Keratinocyte (primary cell): ENCODE measurements at regions not wholly inside any gene's neighbourhood (a gene's known extent, or its start where the extent isn't known, plus 50 kb on each side); places are given as distances from the start of the nearest gene placed in this dataset.

Experiments
- DNase-seq: peaks from one replicate; pipeline ENCODE4 v3.0.0-alpha.2; 2011; ENCODE audit warnings: low read depth, missing footprints, low spot score
- FAIRE-seq: peaks from 2 replicates; lab custom pipeline; 2011; peaks lifted over from hg19 to GRCh38; lab: Jason Lieb, UNC
- H2AFZ ChIP-seq: 2 replicates; pipeline ENCODE4 v1.6.0; 2012; ENCODE audit warnings: low read length, control low read depth, inconsistent platforms; ENCODE audit not compliant: control insufficient read depth
- H3K27ac ChIP-seq: 2 replicates; pipeline ENCODE4 v1.5.1; 2011; ENCODE audit warnings: low read length; ENCODE audit not compliant: control insufficient read depth, insufficient read depth
- H3K27me3 ChIP-seq: 3 replicates; pipeline ENCODE4 v1.6.0; 2011; ENCODE audit warnings: low read length; ENCODE audit not compliant: control insufficient read depth, insufficient read depth; ENCODE audit errors: extremely low read depth
- H3K36me3 ChIP-seq, 2 experiments: 2 replicates in 1 of 2; 3 replicates in 1 of 2; pipeline ENCODE4 v1.5.1; 2011; ENCODE audit warnings: low read length in 2 of 2, mild to moderate bottlenecking in 1 of 2; ENCODE audit not compliant: control insufficient read depth in 2 of 2, insufficient read depth in 2 of 2; ENCODE audit errors: extremely low read depth in 1 of 2
- H3K4me1 ChIP-seq: 3 replicates; pipeline ENCODE4 v1.5.1; 2011; ENCODE audit warnings: low read length; ENCODE audit not compliant: control insufficient read depth, insufficient read depth; ENCODE audit errors: extremely low read depth
- H3K4me2 ChIP-seq: 3 replicates; pipeline ENCODE4 v1.6.0; 2011; ENCODE audit warnings: low read depth, low read length; ENCODE audit not compliant: control insufficient read depth, insufficient read depth; ENCODE audit errors: extremely low read depth
- H3K4me3 ChIP-seq, 3 experiments: fragments of 200-600 bp in 1 of 3; sonication (generic) in 1 of 3; 2 replicates in 2 of 3; 3 replicates in 1 of 3; pipeline ENCODE4 v1.5.1; 2011 to 2016; ENCODE audit warnings: low read length in 3 of 3, mild to moderate bottlenecking in 3 of 3, control low read depth in 2 of 3, inconsistent platforms in 1 of 3, low read depth in 1 of 3, mixed read lengths in 1 of 3, mixed run types in 1 of 3, moderate library complexity in 1 of 3; ENCODE audit not compliant: control insufficient read depth in 2 of 3, insufficient read depth in 2 of 3; ENCODE audit errors: extremely low read depth in 1 of 3
- H3K79me2 ChIP-seq: 2 replicates; pipeline ENCODE4 v1.6.0; 2012; ENCODE audit warnings: low read length; ENCODE audit not compliant: control insufficient read depth, insufficient read depth
- H3K9ac ChIP-seq: 3 replicates; pipeline ENCODE4 v1.6.0; 2011; ENCODE audit warnings: low read length; ENCODE audit not compliant: control insufficient read depth, insufficient read depth; ENCODE audit errors: extremely low read depth
- H3K9me1 ChIP-seq: 3 replicates; pipeline ENCODE4 v1.6.0; 2011; ENCODE audit warnings: low read length; ENCODE audit not compliant: control insufficient read depth, insufficient read depth; ENCODE audit errors: extremely low read depth
- H3K9me3 ChIP-seq: 2 replicates; pipeline ENCODE4 v1.5.1; 2012; ENCODE audit warnings: low read depth, low read length; ENCODE audit not compliant: control insufficient read depth
- H4K20me1 ChIP-seq: 3 replicates; pipeline ENCODE4 v1.6.0; 2011; ENCODE audit warnings: low read length; ENCODE audit not compliant: control insufficient read depth, insufficient read depth; ENCODE audit errors: extremely low read depth
- CTCF ChIP-seq, 3 experiments: IDR thresholded peaks in 1 of 3; conservative IDR thresholded peaks in 1 of 3; optimal IDR thresholded peaks in 1 of 3; 2 replicates in 2 of 3; 3 replicates in 1 of 3; pipeline versions ENCODE3 to v1.5.1; 2011; ENCODE audit warnings: low read length in 3 of 3, mild to moderate bottlenecking in 3 of 3, moderate library complexity in 2 of 3, control low read depth in 1 of 3, inconsistent platforms in 1 of 3; ENCODE audit not compliant: insufficient read depth in 2 of 3; ENCODE audit errors: extremely low read depth in 1 of 3
- EZH2 ChIP-seq: IDR thresholded peaks from one replicate; pipeline ENCODE4 v1.6.1; 2012; ENCODE audit warnings: inconsistent platforms, mild to moderate bottlenecking, low read length, moderate library complexity
- dilution Hi-C: fragments of 300-500 bp; cut with MboI; formaldehyde crosslinking; loops from one replicate; pipeline ENCODE4 v1.7.0; 2020; ENCODE audit warnings: low sequenced_read_pairs; ENCODE audit not compliant: extremely low pct_ligation_motif_present

- Histone ChIP-seq H3K4me1 (no peaks in the 10 kb centered on the region), H3K27me3 (no peaks in the 10 kb centered on the region), H3K4me3 (no peak overlapping the region), H3K36me3 (no peaks in the 10 kb centered on the region), H3K9me3 (peaks cover 4% of the 10 kb centered on the region), H3K4me2 (no peak overlapping the region), H3K79me2 (no peaks in the 10 kb centered on the region), H3K27ac (no peak overlapping the region), H2AFZ (no peak overlapping the region), H3K9me1 (no peaks in the 10 kb centered on the region), H3K9ac (no peak overlapping the region), H4K20me1 (no peaks in the 10 kb centered on the region)
- TF ChIP-seq CTCF (optimal IDR thresholded peaks at IDR 0.05 in 1 of 3, IDR thresholded peaks at IDR 0.05 in 1 of 3, conservative IDR thresholded peaks at IDR 0.05 in 1 of 3; ENCODE audit: extremely low read depth in 1 of 3, insufficient read depth in 2 of 3, low read length in 3 of 3) (no peak), EZH2 (no peak)
- dilution Hi-C loops, result no loop called here
- DNase-seq, result no peak
- no peak for FAIRE-seq
Observed at GRCh38 chr5:4129523-4129922, 533.9 kb downstream of the IRX1 start.

DNA sequence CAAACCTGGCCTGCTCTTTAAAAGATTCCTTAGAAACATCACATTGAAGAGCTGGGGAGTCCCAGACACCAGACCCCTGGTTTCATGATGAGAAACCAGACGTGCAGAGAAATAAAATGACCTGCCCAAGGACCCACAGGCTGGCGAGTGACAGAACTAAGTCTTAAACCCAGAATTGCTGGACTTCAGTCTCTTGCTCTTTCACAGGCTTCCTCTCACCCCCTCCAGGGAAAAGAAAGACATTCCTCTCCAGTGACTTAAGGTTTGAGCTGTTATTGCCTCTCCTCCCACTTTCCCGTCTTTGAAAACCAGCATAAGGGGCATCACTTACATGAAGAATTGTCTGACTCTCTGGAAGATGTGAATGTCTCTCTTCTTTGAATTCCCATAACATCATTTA is 535.2 kb downstream of the IRX1 start:
- Histone ChIP-seq H3K9ac (no peak overlapping the region), H3K36me3 (no peaks in the 10 kb centered on the region), H3K9me1 (no peaks in the 10 kb centered on the region), H3K4me2 (no peak overlapping the region), H3K4me3 (no peak overlapping the region), H2AFZ (no peak overlapping the region), H3K27ac (no peak overlapping the region), H3K9me3 (peaks cover 4% of the 10 kb centered on the region), H3K79me2 (no peaks in the 10 kb centered on the region), H3K4me1 (no peaks in the 10 kb centered on the region), H4K20me1 (no peaks in the 10 kb centered on the region), H3K27me3 (no peaks in the 10 kb centered on the region)
- TF ChIP-seq CTCF (optimal IDR thresholded peaks at IDR 0.05 in 1 of 3, IDR thresholded peaks at IDR 0.05 in 1 of 3, conservative IDR thresholded peaks at IDR 0.05 in 1 of 3; ENCODE audit: extremely low read depth in 1 of 3, insufficient read depth in 2 of 3, low read length in 3 of 3) (no peak), EZH2 (no peak)
- FAIRE-seq (no peak), DNase-seq (no peak)
- dilution Hi-C loops, result no loop called here
